ENCODE measurements at regions not wholly inside any gene's neighbourhood (a gene's known extent, or its start where the extent isn't known, plus 50 kb on each side); places are given as distances from the start of the nearest gene placed in this dataset.
"Not testable (repeated sequence)": the region's sequence is repeated elsewhere in the genome, so short reads cannot be mapped to it uniquely, and the experiment has no call there.

GRCh38 chr16:63415014-63415413 is 1378.8 kb upstream of the CDH8 start:
- H3K4me1 Mint-ChIP-seq, result no peaks in the 10 kb centered on the region
- H3K9me3 Mint-ChIP-seq, result peaks cover 0 to 28% (median 4%) of the 10 kb centered on the region in 3 donors
- no peak overlapping the region for H3K4me3 Mint-ChIP-seq
- no peak overlapping the region for H3K27ac Mint-ChIP-seq
- H3K27me3 Mint-ChIP-seq, result no peaks in the 10 kb centered on the region
- no peaks in the 10 kb centered on the region for H3K36me3 Mint-ChIP-seq

GRCh38 chr16:63410594-63410993 is 1374.4 kb upstream of the CDH8 start:
- Mint-ChIP-seq H3K27me3 (no peaks in the 10 kb centered on the region), H3K36me3 (no peaks in the 10 kb centered on the region), H3K27ac (no peak overlapping the region), H3K4me3 (no peak overlapping the region), H3K9me3 (peaks cover 1 to 17% (median 2%) of the 10 kb centered on the region in 3 donors), H3K4me1 (no peaks in the 10 kb centered on the region)

- Mint-ChIP-seq H3K27me3 (no peaks in the 10 kb centered on the region), H3K36me3 (no peaks in the 10 kb centered on the region), H3K27ac (no peak overlapping the region), H3K4me1 (no peaks in the 10 kb centered on the region), H3K4me3 (no peak overlapping the region), H3K9me3 (peaks cover 0 to 5% (median 2%) of the 10 kb centered on the region in 3 donors)
These were observed 1367.6 kb upstream of the CDH8 start for GRCh38 chr16:63403792-63404191.

- H3K4me1 Mint-ChIP-seq, H3K27ac Mint-ChIP-seq, H3K27me3 Mint-ChIP-seq, H3K36me3 Mint-ChIP-seq, H3K4me3 Mint-ChIP-seq, H3K9me3 Mint-ChIP-seq: not testable (repeated sequence)
These were observed 1352.0 kb upstream of the CDH8 start for GRCh38 chr16:63388277-63388676.

- no peak overlapping the region for H3K4me3 Mint-ChIP-seq
- no peak overlapping the region for H3K27ac Mint-ChIP-seq
- no peaks in the 10 kb centered on the region for H3K4me1 Mint-ChIP-seq
- H3K9me3 Mint-ChIP-seq, result peaks cover 0 to 2% (median 0%) of the 10 kb centered on the region in 3 donors
- H3K36me3 Mint-ChIP-seq, result no peaks in the 10 kb centered on the region
- H3K27me3 Mint-ChIP-seq, result no peaks in the 10 kb centered on the region
These were observed 1349.6 kb upstream of the CDH8 start for GRCh38 chr16:63385714-63386432.

- no peak overlapping the region for H3K27ac Mint-ChIP-seq
- H3K4me1 Mint-ChIP-seq, result no peaks in the 10 kb centered on the region
- no peak overlapping the region for H3K4me3 Mint-ChIP-seq
- no peaks in the 10 kb centered on the region for H3K36me3 Mint-ChIP-seq
- H3K27me3 Mint-ChIP-seq, result no peaks in the 10 kb centered on the region
- H3K9me3 Mint-ChIP-seq, result peaks cover 0 to 18% (median 3%) of the 10 kb centered on the region in 3 donors
These were observed 1337.5 kb upstream of the CDH8 start for GRCh38 chr16:63373744-63374143.

- H3K27me3 Mint-ChIP-seq, result no peaks in the 10 kb centered on the region
- H3K27ac Mint-ChIP-seq, result no peak overlapping the region
- no peak overlapping the region for H3K4me3 Mint-ChIP-seq
- H3K9me3 Mint-ChIP-seq, result peaks cover 0 to 17% (median 6%) of the 10 kb centered on the region in 3 donors
- H3K36me3 Mint-ChIP-seq, result no peaks in the 10 kb centered on the region
- H3K4me1 Mint-ChIP-seq, result no peaks in the 10 kb centered on the region
These were observed 1336.6 kb upstream of the CDH8 start for GRCh38 chr16:63372815-63373214.

GRCh38 chr16:63372283-63372682 is 1336.0 kb upstream of the CDH8 start:
- Mint-ChIP-seq H3K27me3 (no peaks in the 10 kb centered on the region), H3K9me3 (peaks cover 0 to 16% (median 6%) of the 10 kb centered on the region in 3 donors), H3K27ac (no peak overlapping the region), H3K4me1 (no peaks in the 10 kb centered on the region), H3K4me3 (no peak overlapping the region), H3K36me3 (no peaks in the 10 kb centered on the region)

GRCh38 chr16:63365649-63366304 is 1329.5 kb upstream of the CDH8 start:
- H3K9me3 Mint-ChIP-seq, result peaks cover 0 to 10% (median 6%) of the 10 kb centered on the region in 3 donors
- H3K27me3 Mint-ChIP-seq, result no peaks in the 10 kb centered on the region
- H3K27ac Mint-ChIP-seq, result no peak overlapping the region
- no peak overlapping the region for H3K4me3 Mint-ChIP-seq
- H3K4me1 Mint-ChIP-seq, result no peaks in the 10 kb centered on the region
- H3K36me3 Mint-ChIP-seq, result no peaks in the 10 kb centered on the region

- H3K9me3 Mint-ChIP-seq, result peaks cover 0 to 6% (median 3%) of the 10 kb centered on the region in 3 donors
- H3K27ac Mint-ChIP-seq, result no peak overlapping the region
- H3K4me3 Mint-ChIP-seq, result no peak overlapping the region
- H3K4me1 Mint-ChIP-seq, result no peaks in the 10 kb centered on the region
- no peaks in the 10 kb centered on the region for H3K27me3 Mint-ChIP-seq
- H3K36me3 Mint-ChIP-seq, result no peaks in the 10 kb centered on the region
These were observed 1327.5 kb upstream of the CDH8 start for GRCh38 chr16:63363738-63364137.

GRCh38 chr16:63361032-63361624 is 1324.9 kb upstream of the CDH8 start:
- no peak overlapping the region for H3K27ac Mint-ChIP-seq
- no peaks in the 10 kb centered on the region for H3K4me1 Mint-ChIP-seq
- peaks cover 0 to 6% (median 0%) of the 10 kb centered on the region in 3 donors for H3K9me3 Mint-ChIP-seq
- H3K4me3 Mint-ChIP-seq, result no peak overlapping the region
- H3K36me3 Mint-ChIP-seq, result peaks cover 3% of the 10 kb centered on the region
- H3K27me3 Mint-ChIP-seq, result no peaks in the 10 kb centered on the region

- H3K4me3 Mint-ChIP-seq, result no peak overlapping the region
- no peaks in the 10 kb centered on the region for H3K27me3 Mint-ChIP-seq
These were observed 1313.7 kb upstream of the CDH8 start for GRCh38 chr16:63349961-63350360.

GRCh38 chr16:63346000-63346399 is 1309.8 kb upstream of the CDH8 start:
- Mint-ChIP-seq H3K4me1 (no peaks in the 10 kb centered on the region), H3K27me3 (no peaks in the 10 kb centered on the region), H3K27ac (no peak overlapping the region), H3K36me3 (no peaks in the 10 kb centered on the region), H3K4me3 (no peak overlapping the region), H3K9me3 (peaks cover 5 to 9% (median 5%) of the 10 kb centered on the region in 3 donors)

More at GRCh38 chr16:63349961-63350360, 1313.7 kb upstream of the CDH8 start:
- Mint-ChIP-seq H3K4me1 (no peaks in the 10 kb centered on the region), H3K36me3 (no peaks in the 10 kb centered on the region), H3K27ac (no peak overlapping the region), H3K9me3 (peaks cover 3 to 5% (median 3%) of the 10 kb centered on the region in 3 donors)

- Mint-ChIP-seq H3K27ac (no peak overlapping the region), H3K4me1 (no peaks in the 10 kb centered on the region), H3K4me3 (peak overlapping the region in 1 of 4 donors; percentile 14), H3K9me3 (peaks cover 7 to 32% (median 8%) of the 10 kb centered on the region in 3 donors), H3K36me3 (no peaks in the 10 kb centered on the region), H3K27me3 (no peaks in the 10 kb centered on the region)
These were observed 1301.0 kb upstream of the CDH8 start for GRCh38 chr16:63337264-63337663.

- Mint-ChIP-seq H3K27me3 (no peaks in the 10 kb centered on the region), H3K9me3 (peaks cover 2 to 25% (median 6%) of the 10 kb centered on the region in 3 donors), H3K4me1 (no peaks in the 10 kb centered on the region), H3K36me3 (peaks cover 1% of the 10 kb centered on the region), H3K27ac (no peak overlapping the region), H3K4me3 (no peak overlapping the region)
These were observed 1294.9 kb upstream of the CDH8 start for GRCh38 chr16:63331111-63331510.
